Stimulated activated naive CD8-positive, alpha-beta T cell treated with anti-CD3 and anti-CD28 coated beads, Interleukin-15, Interleukin-2, amounts not matched to agents 100 ng/mL and 50 ng/mL, for 24 hours (primary cell): ENCODE measurements at regions not wholly inside any gene's neighbourhood (a gene's known extent, or its start where the extent isn't known, plus 50 kb on each side); places are given as distances from the start of the nearest gene placed in this dataset.
A peak's percentile ranks its signal among the peaks of the same experiment; 100 is the strongest.

Source experiments
- H3K27ac Mint-ChIP-seq: one replicate; pipeline ENCODE4 v1.8.0; 2021; ENCODE audit warnings: mild to moderate bottlenecking, mixed read lengths
- H3K27me3 Mint-ChIP-seq: one replicate; pipeline ENCODE4 v1.8.0; 2021; ENCODE audit warnings: mixed read lengths
- H3K36me3 Mint-ChIP-seq: one replicate; pipeline ENCODE4 v1.8.0; 2021; ENCODE audit warnings: low read depth, mixed read lengths
- H3K4me1 Mint-ChIP-seq: one replicate; pipeline ENCODE4 v1.8.0; 2021; ENCODE audit warnings: low read depth, mixed read lengths
- H3K4me3 Mint-ChIP-seq: one replicate; pipeline ENCODE4 v1.8.0; 2021; ENCODE audit warnings: mild to moderate bottlenecking, mixed read lengths
- H3K9me3 Mint-ChIP-seq: one replicate; pipeline ENCODE4 v1.8.0; 2021; ENCODE audit warnings: mixed read lengths

DNA sequence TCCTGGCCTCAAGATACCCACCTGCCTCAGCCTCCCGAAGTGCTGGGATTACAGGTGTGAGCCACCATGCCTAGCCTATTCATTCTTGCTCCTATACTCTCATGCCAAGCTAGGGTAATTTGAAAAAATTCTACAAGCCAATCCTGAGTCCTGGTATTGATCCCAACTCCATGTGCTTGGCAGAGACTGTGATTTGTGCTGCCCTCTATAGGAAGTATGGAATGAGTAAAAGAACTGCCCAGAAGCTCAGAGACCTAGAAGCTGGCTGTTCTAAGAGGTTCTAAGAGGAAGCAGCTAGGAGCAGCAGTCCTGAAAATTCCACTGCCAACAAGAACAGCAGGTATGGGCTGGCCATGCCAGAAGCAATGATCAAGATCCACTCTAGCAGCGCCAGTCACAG lies 402.5 kb downstream of the PCNX1 start:
- no peaks in the 10 kb centered on the region for H3K4me1 Mint-ChIP-seq
- H3K27ac Mint-ChIP-seq, result no peak overlapping the region
- peaks cover 23% of the 10 kb centered on the region for H3K27me3 Mint-ChIP-seq
- H3K36me3 Mint-ChIP-seq, result peaks cover 10% of the 10 kb centered on the region
- no peak overlapping the region for H3K4me3 Mint-ChIP-seq
- H3K9me3 Mint-ChIP-seq, result peaks cover 29% of the 10 kb centered on the region

DNA sequence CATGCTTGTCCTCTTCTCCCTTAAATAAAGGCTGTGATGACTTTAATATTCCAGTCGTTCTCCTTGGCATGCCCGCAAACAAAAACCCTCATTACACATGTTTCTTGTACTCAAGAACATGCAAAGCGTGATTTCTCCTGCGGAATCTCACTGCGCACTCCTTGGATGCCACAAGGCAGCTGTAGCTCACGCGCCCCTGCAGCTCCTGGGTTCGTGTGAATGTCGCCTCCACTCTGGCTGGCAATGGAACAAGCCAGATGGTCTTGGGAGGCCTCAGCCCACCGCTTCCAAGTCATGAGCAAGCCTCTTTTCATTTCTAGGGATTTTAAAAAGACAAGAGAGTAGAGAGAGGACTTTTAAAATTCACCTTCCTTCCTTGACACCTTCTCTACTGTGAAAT lies 403.8 kb downstream of the PCNX1 start:
- no peaks in the 10 kb centered on the region for H3K36me3 Mint-ChIP-seq
- peaks cover 20% of the 10 kb centered on the region for H3K27me3 Mint-ChIP-seq
- no peak overlapping the region for H3K27ac Mint-ChIP-seq
- no peaks in the 10 kb centered on the region for H3K4me1 Mint-ChIP-seq
- no peak overlapping the region for H3K4me3 Mint-ChIP-seq
- peaks cover 18% of the 10 kb centered on the region for H3K9me3 Mint-ChIP-seq

DNA sequence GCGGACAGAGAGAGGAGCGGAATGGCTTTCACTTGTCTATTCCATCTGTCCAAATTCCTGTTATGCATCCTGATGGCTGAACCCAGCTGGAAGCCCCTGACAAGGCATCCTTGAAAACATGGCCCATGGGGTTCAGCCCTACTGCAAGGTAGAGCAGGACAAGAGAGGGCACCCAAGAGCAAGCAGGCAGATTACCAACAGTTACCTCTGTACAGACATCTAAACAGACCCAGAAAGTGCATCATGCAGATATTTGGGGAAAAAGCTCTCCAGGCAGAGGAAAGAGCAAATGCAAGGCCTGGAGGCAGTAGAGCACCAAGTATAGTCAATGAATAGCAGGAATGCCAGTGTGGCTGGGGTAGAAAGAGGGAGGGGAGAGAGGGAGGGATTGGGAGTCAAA lies 407.5 kb downstream of the PCNX1 start:
- H3K27ac Mint-ChIP-seq, result no peak overlapping the region
- H3K27me3 Mint-ChIP-seq, result peaks cover 6% of the 10 kb centered on the region
- H3K4me3 Mint-ChIP-seq, result no peak overlapping the region
- no peaks in the 10 kb centered on the region for H3K36me3 Mint-ChIP-seq
- peaks cover 8% of the 10 kb centered on the region for H3K4me1 Mint-ChIP-seq
- H3K9me3 Mint-ChIP-seq, result peaks cover 10% of the 10 kb centered on the region

DNA sequence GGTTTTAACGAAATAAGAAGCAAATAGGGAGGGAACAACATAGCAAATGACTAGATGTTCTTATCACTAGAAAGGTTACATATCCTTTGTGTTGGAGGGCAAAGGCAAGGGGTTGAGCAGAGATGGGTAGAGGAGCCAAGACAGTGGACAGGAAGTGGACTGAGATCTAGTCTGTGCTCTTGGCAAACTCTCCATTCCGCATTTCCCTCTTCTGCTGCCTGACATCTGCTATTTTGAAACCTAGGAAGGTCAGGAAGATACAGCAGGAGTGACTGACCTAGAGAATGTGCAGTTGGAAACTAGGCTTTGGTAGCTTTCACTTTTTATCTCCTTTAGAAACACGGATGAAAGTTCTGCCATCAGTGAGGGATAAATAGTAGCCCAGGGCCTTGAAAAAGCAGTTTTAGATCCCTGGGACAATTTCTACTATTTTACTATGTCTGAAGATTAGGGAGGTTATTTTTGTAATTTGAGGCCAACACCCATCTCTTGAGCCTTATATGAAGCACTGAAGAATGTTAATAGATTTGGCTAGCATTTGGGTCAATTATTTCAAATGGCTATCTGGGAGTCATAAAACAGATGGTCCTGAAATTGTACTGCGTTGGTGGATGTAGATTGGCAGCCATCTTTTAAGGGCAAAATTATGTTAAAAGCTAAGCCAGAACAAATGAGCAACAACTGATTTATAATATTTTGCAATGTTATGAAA lies 410.3 kb downstream of the PCNX1 start:
- peaks cover 25% of the 10 kb centered on the region for H3K4me1 Mint-ChIP-seq
- H3K27me3 Mint-ChIP-seq, result peaks cover 3% of the 10 kb centered on the region
- no peaks in the 10 kb centered on the region for H3K36me3 Mint-ChIP-seq
- H3K4me3 Mint-ChIP-seq, result no peak overlapping the region
- H3K27ac Mint-ChIP-seq, result no peak overlapping the region
- H3K9me3 Mint-ChIP-seq, result peaks cover 10% of the 10 kb centered on the region

DNA sequence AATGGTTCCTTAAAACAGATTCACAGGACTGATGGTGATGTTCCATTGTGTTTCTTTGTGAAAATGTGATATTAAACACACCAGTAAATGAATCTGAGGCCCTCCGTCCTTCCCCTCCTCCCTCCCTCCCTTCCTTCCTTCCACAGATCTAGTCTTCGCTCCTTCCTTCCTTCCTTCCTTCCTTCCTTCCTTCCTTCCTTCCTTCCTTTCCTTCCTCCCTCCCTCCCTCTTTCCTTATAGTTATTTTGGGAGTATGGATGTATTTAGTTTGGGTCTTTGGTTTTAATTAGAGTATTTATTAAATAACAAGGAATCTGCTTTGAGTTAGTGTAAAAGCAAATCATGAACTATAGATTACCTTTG lies 410.8 kb downstream of the PCNX1 start:
- H3K4me1 Mint-ChIP-seq, result peaks cover 30% of the 10 kb centered on the region
- peaks cover 3% of the 10 kb centered on the region for H3K36me3 Mint-ChIP-seq
- peaks cover 7% of the 10 kb centered on the region for H3K9me3 Mint-ChIP-seq
- no peak overlapping the region for H3K4me3 Mint-ChIP-seq
- H3K27ac Mint-ChIP-seq, result no peak overlapping the region
- H3K27me3 Mint-ChIP-seq, result peaks cover 3% of the 10 kb centered on the region

DNA sequence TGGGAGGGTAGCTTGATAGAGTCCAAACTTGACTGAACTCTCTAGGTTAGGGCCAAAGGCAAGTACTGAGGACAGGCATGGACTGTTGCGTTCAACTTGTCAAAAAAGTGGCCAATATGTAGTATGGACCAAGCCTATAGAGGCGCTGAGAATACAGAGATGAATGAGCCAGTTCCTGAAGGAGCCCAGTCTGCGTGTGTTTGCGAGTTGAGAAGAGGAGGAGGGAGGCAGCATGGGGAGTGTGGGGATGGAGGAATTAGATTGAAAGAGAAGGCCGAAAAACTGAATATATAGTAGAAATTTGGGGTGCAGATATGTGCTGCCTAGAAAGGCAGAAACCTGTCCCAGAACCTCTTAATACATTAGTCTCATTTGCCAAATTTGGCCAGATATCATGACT lies 412.4 kb downstream of the PCNX1 start:
- peaks cover 46% of the 10 kb centered on the region for H3K4me1 Mint-ChIP-seq
- H3K36me3 Mint-ChIP-seq, result peaks cover 7% of the 10 kb centered on the region
- H3K27me3 Mint-ChIP-seq, result no peaks in the 10 kb centered on the region
- H3K4me3 Mint-ChIP-seq, result peak overlapping the region; percentile 93
- H3K9me3 Mint-ChIP-seq, result no peaks in the 10 kb centered on the region
- H3K27ac Mint-ChIP-seq, result peak overlapping the region; percentile 90

DNA sequence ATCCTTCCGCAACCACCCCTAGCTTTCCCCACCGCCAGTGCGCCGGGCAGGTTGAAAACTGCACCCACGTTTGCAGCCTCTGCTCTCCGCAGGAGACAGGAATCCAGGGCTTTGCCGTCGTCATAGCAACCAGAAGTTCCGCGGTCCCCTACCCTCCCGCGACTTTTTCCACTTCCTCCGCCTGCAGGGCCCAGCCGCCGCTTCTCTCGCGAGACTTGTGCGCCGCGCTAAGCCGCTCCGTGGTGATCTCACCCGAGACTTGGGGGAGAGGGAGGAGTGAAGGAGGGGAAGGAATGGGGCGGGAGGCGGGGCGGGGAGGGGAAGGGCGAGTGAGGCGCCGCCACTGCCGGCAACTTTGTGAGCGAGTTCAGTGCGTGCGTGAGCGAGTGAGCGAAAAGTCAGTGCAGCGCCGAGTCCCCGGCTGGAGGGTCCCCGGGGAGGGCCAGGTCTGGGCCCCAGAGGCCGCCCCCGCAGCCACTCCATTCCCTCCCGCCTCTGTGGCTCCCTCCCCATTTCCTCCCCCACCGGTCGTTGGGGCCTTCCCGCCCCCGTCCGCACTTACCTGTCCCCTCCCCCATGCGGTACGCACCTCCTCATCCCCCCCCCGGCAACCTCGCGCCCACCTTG lies 413.0 kb downstream of the PCNX1 start, which contains the start of gene SIPA1L1:
Gene SIPA1L1, plus strand, starts transcription at position 370 of the 627 bp plus-strand sequence.
- H3K4me1 Mint-ChIP-seq, result peaks cover 52% of the 10 kb centered on the region
- H3K4me3 Mint-ChIP-seq, result peak within 1 kb of the TSS; percentile 93
- peak within 1 kb of the TSS; percentile 90 for H3K27ac Mint-ChIP-seq
- H3K27me3 Mint-ChIP-seq, result no peaks in the 10 kb centered on the region
- no peaks in the 10 kb centered on the region for H3K9me3 Mint-ChIP-seq
- peaks cover 8% of the 10 kb centered on the region for H3K36me3 Mint-ChIP-seq

DNA sequence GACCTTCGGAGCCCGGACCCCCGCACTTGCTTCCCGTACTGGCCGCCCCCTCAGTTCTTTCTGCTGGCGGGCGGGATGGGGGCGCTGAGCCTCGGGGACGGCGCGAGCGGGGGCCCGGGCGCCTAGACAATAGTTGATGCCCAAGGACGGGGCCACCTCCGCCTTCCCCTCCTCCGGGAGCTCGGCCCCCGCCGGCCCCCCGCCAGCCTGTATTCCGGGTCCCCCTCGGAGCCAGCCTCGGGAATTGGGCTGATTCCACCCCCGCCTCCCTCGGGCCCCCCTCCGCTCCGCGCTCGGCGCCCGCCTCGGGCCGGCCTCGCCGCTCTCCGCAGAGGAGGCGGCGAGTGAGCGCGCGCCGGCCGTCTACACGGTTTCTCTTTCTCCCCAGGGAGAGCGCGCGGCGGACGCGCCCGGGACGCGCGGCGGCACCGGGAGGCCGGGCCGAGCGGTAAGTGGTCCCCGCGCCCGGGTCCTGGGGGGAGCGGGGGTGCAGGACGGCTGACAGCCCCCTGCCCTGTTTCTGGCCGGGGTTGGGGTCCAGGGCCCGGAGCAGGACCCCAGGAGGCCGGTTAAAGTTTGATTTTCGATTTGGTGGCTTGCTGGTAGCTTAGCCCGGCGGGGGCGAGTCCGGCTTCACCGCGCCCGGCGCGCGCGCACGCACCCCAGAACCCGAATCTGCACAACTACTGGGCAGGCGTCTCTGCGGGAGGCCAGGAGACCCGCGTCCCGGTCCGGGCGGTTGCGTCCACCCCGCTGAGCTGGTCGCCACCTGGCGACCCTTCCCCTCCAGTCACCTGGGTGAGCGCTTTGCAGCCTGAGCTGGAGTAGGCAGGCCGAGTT lies 413.7 kb downstream of the PCNX1 start:
- H3K27ac Mint-ChIP-seq, result peak overlapping the region; percentile 86
- peak overlapping the region; percentile 93 for H3K4me3 Mint-ChIP-seq
- H3K4me1 Mint-ChIP-seq, result peaks cover 59% of the 10 kb centered on the region
- no peaks in the 10 kb centered on the region for H3K27me3 Mint-ChIP-seq
- peaks cover 10% of the 10 kb centered on the region for H3K36me3 Mint-ChIP-seq
- H3K9me3 Mint-ChIP-seq, result no peaks in the 10 kb centered on the region

DNA sequence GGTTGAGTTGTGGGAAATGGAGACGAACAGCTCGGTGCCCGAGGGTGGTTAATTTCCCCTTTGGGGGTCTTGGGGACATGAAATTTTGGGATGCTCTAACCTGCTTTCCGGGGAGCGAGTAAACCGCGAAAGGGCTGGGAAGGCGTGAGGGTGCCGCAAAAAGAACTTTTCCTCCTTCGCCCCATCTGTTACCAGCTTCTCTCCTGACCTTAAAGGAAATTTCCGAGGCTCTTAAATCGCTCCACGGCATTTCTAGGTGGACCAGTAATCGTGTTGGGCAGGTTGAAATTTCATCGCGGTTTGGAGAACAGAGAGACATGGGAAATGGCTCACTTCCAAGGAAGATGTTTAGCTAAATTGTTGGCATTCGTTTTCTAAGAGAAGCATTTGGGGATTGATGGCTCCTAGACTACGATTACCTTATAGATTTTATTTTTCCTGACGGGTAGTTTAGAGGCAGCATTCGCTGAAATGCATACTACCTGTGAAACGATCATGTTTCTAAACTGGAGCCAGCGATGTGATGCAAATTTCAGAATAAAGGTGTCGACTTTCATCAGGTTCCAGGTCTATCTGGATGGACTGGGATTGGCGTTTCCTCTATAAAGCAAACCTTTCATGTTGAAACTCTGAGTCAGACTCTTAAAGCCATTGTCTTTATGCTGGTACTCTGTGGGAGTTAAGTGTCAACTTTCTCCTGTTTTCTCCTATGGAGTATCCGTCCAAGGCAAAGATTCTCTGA lies 414.5 kb downstream of the PCNX1 start:
- peaks cover 65% of the 10 kb centered on the region for H3K4me1 Mint-ChIP-seq
- peak overlapping the region; percentile 93 for H3K4me3 Mint-ChIP-seq
- H3K9me3 Mint-ChIP-seq, result no peaks in the 10 kb centered on the region
- H3K27me3 Mint-ChIP-seq, result no peaks in the 10 kb centered on the region
- H3K36me3 Mint-ChIP-seq, result peaks cover 10% of the 10 kb centered on the region
- H3K27ac Mint-ChIP-seq, result peak overlapping the region; percentile 86

DNA sequence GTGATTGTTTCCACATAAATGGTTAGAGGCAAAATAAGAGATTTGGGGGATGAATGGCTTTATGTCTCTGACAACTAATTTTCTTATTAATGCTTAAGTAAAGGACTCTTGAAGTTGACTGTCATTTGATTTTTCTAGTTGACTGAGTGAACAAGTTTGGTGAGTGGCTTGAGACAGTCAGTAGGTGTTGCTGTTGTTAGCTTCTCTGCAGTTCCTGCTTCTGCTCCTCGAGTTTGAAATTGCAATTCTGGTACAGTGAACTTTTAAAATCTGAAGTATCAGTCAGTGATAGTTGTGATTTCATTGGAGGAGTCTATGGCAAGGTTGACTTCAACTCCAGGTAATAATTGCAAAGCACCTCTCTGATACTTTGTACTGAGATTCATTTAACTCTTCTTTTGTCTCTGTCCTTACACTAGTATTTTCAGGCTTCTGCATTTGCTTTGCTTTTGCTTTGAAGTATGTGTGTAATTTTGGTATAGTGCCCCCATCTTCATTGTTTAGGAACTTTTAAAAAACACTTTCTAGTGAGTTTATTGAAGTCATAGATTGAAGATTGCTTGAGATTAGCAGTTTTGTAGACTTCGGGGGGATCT lies 415.5 kb downstream of the PCNX1 start:
- Mint-ChIP-seq H3K4me3 (peak overlapping the region; percentile 93), H3K27me3 (no peaks in the 10 kb centered on the region), H3K36me3 (peaks cover 13% of the 10 kb centered on the region), H3K9me3 (no peaks in the 10 kb centered on the region), H3K27ac (peak overlapping the region; percentile 22), H3K4me1 (peaks cover 76% of the 10 kb centered on the region)

DNA sequence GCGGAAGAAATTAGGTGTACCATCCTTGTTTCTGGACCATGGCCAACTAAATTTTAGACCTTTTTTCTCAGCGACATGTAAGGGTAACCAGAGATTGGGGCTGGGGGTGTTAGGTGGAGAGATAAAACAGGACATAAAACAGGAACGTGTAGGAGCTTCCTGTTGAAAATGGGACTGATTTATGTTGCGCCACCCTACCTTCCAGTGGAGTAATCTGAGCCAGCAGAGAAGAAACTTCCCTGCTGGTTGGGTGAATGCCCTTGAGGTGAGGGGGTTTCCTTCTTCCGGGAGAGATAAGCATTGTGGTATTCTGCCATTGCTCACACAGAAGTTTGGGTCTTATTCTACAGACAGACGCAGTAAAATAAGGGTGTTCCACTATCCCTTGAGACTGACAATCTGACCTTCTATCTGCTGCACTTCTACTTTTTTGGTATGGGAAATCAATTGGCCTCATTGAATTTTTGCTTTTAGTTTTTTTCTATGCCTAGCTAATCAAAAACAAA lies 417.6 kb downstream of the PCNX1 start:
- Mint-ChIP-seq H3K9me3 (no peaks in the 10 kb centered on the region), H3K4me1 (peaks cover 85% of the 10 kb centered on the region), H3K27ac (peak overlapping the region; percentile 63), H3K36me3 (peaks cover 18% of the 10 kb centered on the region), H3K4me3 (peak overlapping the region; percentile 64), H3K27me3 (no peaks in the 10 kb centered on the region)

DNA sequence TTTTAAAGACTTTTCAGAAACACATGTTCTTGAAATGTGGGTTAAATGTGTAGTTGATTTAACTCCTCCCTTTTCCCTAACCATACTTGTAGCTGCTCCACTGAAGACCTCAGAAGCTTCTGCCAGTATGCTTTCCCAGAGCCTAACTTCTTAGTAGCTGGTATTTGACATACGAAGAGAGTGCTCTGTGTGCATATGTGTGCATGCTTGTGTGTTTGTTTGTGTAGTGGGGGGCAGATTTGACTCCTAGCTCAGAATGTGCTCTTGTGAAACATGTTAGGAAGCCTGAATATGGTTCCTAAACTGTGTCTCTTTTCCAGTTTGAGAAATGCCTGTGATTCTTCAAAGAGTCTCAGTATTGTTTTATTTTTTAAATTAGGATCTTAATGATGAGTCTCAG lies 420.4 kb downstream of the PCNX1 start:
- H3K4me3 Mint-ChIP-seq, result peak overlapping the region; percentile 47
- H3K27ac Mint-ChIP-seq, result peak overlapping the region; percentile 45
- peaks cover 35% of the 10 kb centered on the region for H3K36me3 Mint-ChIP-seq
- peaks cover 96% of the 10 kb centered on the region for H3K4me1 Mint-ChIP-seq
- no peaks in the 10 kb centered on the region for H3K27me3 Mint-ChIP-seq
- H3K9me3 Mint-ChIP-seq, result no peaks in the 10 kb centered on the region

DNA sequence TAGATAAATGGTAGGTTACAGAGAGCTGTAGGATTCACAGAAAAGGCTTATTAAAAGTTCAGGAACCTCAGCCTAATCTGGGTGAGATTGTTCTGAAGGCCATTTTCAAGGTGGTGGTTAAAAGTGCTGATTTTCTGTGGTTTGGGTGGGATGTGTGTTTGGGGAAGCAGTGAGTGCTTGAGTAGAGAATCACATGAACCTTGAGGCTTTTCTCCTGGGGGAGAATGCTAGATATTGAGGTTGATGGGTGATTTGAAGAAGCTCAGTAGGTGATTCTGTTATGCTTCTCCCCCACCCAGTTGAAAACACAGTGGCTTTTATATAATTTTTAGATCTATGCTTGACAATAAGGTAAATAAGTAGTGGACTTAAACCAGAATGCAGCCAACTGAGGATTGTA lies 420.9 kb downstream of the PCNX1 start:
- Mint-ChIP-seq H3K4me3 (peak overlapping the region; percentile 47), H3K4me1 (peaks cover 96% of the 10 kb centered on the region), H3K36me3 (peaks cover 35% of the 10 kb centered on the region), H3K9me3 (no peaks in the 10 kb centered on the region), H3K27ac (peak overlapping the region; percentile 45), H3K27me3 (no peaks in the 10 kb centered on the region)

DNA sequence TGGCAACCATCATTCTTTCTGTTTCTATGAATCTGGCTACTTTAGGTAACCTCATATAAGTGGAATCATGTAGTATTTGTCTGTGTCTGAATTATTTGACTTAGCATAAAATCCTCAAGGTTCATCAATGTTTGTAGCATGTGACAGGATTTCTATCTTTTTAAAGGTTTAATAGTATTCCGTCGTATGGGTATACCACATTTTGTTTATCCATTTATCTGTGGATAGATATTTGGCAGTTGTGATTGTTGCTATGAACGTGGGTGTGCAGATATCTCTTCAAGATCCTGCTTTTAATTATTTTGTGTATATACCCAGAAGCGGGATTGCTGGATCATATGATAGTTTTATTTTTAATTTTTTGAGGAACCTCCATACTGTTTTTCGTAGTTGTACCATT lies 421.7 kb downstream of the PCNX1 start:
- H3K9me3 Mint-ChIP-seq, result peaks cover 5% of the 10 kb centered on the region
- no peak overlapping the region for H3K27ac Mint-ChIP-seq

More for the DNA sequence above, 421.7 kb downstream of the PCNX1 start:
- Mint-ChIP-seq H3K4me1 (peaks cover 96% of the 10 kb centered on the region), H3K27me3 (no peaks in the 10 kb centered on the region), H3K36me3 (peaks cover 40% of the 10 kb centered on the region), H3K4me3 (no peak overlapping the region)
